Bronchial epithelial cell (primary cell): ENCODE measurements at regions not wholly inside any gene's neighbourhood (a gene's known extent, or its start where the extent isn't known, plus 50 kb on each side); places are given as distances from the start of the nearest gene placed in this dataset.
A peak's percentile ranks its signal among the peaks of the same experiment; 100 is the strongest.

Experiments used
- DNase-seq: peaks from one replicate; pipeline ENCODE4 v3.0.0-alpha.2; 2010; ENCODE audit warnings: low read depth
- FAIRE-seq: peaks from 2 replicates; lab custom pipeline; 2011; peaks lifted over from hg19 to GRCh38; lab: Jason Lieb, UNC
- H3K27me3 ChIP-seq: 2 replicates; pipeline ENCODE4 v1.5.1; 2011; ENCODE audit warnings: low read length; ENCODE audit not compliant: control insufficient read depth, insufficient read depth
- H3K36me3 ChIP-seq: 2 replicates; pipeline ENCODE4 v1.5.1; 2011; ENCODE audit warnings: low read length; ENCODE audit not compliant: control insufficient read depth, insufficient read depth
- H3K4me3 ChIP-seq: 2 replicates; pipeline ENCODE4 v1.5.1; 2011; ENCODE audit warnings: mild to moderate bottlenecking, low read depth, low read length, control low read depth
- TF ChIP-seq, protein P1 (sequence below): IDR thresholded peaks from 2 replicates; pipeline ENCODE4 v1.5.1; 2011; ENCODE audit warnings: mild to moderate bottlenecking, moderate library complexity, low read length, control low read depth, inconsistent platforms; ENCODE audit not compliant: insufficient read depth, severe bottlenecking

GRCh38 chr5:5710471-5710870, 288.0 kb downstream of the ICE1 start:
- DNase-seq (no peak), FAIRE-seq (no peak)
- H3K4me3 ChIP-seq = no peak overlapping the region
- no peaks in the 10 kb centered on the region for H3K27me3 ChIP-seq
- TF ChIP-seq, protein P1, sequence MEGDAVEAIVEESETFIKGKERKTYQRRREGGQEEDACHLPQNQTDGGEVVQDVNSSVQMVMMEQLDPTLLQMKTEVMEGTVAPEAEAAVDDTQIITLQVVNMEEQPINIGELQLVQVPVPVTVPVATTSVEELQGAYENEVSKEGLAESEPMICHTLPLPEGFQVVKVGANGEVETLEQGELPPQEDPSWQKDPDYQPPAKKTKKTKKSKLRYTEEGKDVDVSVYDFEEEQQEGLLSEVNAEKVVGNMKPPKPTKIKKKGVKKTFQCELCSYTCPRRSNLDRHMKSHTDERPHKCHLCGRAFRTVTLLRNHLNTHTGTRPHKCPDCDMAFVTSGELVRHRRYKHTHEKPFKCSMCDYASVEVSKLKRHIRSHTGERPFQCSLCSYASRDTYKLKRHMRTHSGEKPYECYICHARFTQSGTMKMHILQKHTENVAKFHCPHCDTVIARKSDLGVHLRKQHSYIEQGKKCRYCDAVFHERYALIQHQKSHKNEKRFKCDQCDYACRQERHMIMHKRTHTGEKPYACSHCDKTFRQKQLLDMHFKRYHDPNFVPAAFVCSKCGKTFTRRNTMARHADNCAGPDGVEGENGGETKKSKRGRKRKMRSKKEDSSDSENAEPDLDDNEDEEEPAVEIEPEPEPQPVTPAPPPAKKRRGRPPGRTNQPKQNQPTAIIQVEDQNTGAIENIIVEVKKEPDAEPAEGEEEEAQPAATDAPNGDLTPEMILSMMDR = no peak
- no peaks in the 10 kb centered on the region for H3K36me3 ChIP-seq

GRCh38 chr5:5708367-5708919, 286.0 kb downstream of the ICE1 start:
- DNase-seq = no peak
- H3K4me3 ChIP-seq = no peak overlapping the region
- TF ChIP-seq, protein P1 = no peak
- FAIRE-seq = no peak
- no peaks in the 10 kb centered on the region for H3K27me3 ChIP-seq
- no peaks in the 10 kb centered on the region for H3K36me3 ChIP-seq

DNA sequence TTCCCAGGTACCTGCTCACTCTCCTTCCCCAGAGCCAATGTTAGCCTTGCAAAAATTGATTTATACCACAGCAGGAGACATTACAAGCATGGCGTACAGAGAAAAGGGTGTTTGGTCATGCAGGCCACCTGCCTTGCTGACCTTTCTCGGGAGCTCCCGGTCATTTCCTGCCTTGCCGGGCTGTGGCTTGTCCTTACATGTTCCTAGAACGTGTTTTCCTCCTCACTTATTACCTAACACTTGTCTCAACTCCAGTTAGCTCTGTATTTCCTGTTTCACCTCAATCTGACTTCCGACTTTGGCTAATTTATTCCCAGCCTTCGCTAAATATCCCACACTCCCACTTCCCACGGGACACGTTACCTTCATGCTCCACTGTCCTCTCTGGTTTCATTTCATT, 282.5 kb downstream of the ICE1 start:
- TF ChIP-seq, protein P1 = no peak
- FAIRE-seq (no peak), DNase-seq (peak; percentile 8)
- Histone ChIP-seq H3K27me3 (no peaks in the 10 kb centered on the region), H3K36me3 (no peaks in the 10 kb centered on the region), H3K4me3 (no peak overlapping the region)

DNA sequence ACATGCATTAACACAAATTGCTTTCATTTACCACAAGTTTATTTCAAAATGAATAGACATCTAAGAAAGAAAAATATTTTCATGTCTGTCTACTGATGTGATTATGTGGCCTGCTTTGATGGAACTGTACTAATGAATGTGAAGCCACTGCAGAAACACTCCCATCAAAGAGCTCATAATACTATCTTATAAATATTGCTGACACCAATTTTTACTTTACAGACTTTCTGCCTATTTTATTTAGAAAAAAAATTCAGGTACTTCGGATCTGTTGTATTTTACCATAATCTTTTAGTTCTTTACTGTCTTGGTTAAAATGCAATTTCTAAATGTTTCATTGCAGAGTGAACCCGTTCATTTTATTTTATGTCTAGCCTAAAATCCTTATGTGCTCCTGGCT, 281.9 kb downstream of the ICE1 start:
- H3K4me3 ChIP-seq = no peak overlapping the region
- H3K27me3 ChIP-seq = no peaks in the 10 kb centered on the region
- TF ChIP-seq, protein P1 = no peak
- DNase-seq (no peak), FAIRE-seq (no peak)
- H3K36me3 ChIP-seq = no peaks in the 10 kb centered on the region

DNA sequence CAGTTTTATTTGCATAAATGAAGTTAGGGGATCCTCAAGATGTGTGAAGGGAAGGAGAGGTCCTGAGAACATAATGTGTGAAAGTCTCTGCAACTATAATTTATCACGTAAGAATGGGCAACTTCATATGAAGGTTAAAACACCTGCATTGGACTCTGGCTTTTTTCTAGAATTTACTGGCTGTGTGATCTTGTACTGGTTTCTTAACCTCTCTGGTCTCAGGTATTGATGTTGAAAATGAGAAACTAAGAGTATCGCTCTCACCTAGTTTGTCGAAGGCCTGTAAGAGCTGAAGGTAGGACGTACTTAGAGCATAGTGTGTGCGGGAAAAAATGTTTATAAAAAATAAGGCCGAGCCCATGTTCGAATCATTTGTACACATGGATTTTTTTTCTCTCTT, 280.5 kb downstream of the ICE1 start:
- no peak for FAIRE-seq
- no peaks in the 10 kb centered on the region for H3K27me3 ChIP-seq
- no peaks in the 10 kb centered on the region for H3K36me3 ChIP-seq
- H3K4me3 ChIP-seq = no peak overlapping the region
- TF ChIP-seq, protein P1 = no peak
- no peak for DNase-seq

- FAIRE-seq (no peak), DNase-seq (peak; percentile 0)
- TF ChIP-seq, protein P1 = no peak
These were observed 278.1 kb downstream of the ICE1 start for GRCh38 chr5:5700549-5700948.

More at GRCh38 chr5:5700549-5700948, 278.1 kb downstream of the ICE1 start:
- Histone ChIP-seq H3K4me3 (no peak overlapping the region), H3K36me3 (no peaks in the 10 kb centered on the region), H3K27me3 (no peaks in the 10 kb centered on the region)
